Upper lobe of right lung (tissue), 1 donor: ENCODE measurements at regions not wholly inside any gene's neighbourhood (a gene's known extent, or its start where the extent isn't known, plus 50 kb on each side); places are given as distances from the start of the nearest gene placed in this dataset.

Experiments used
- ATAC-seq: fragments of 200-7000 bp; cut with Tn5 transposase; one replicate; pipeline ENCODE4 v1.9.1; 2020; ENCODE audit warnings: mild to moderate bottlenecking, moderate library complexity
- DNase-seq: peaks from one replicate; pipeline ENCODE4 v3.0.0-alpha.2; 2020
- H3K27ac ChIP-seq: fragments of 200-600 bp; one replicate; pipeline ENCODE4 v1.8.0; 2022
- H3K27me3 ChIP-seq: fragments of 200-600 bp; one replicate; pipeline ENCODE4 v1.8.0; 2022; ENCODE audit warnings: mild to moderate bottlenecking
- H3K36me3 ChIP-seq: fragments of 200-600 bp; one replicate; pipeline ENCODE4 v1.8.0; 2022
- H3K4me1 ChIP-seq: fragments of 200-600 bp; one replicate; pipeline ENCODE4 v1.8.0; 2022
- H3K4me3 ChIP-seq: fragments of 200-600 bp; one replicate; pipeline ENCODE4 v1.8.0; 2022; ENCODE audit warnings: mild to moderate bottlenecking
- H3K9me3 ChIP-seq: fragments of 200-600 bp; one replicate; pipeline ENCODE4 v1.8.0; 2022
- CTCF ChIP-seq: fragments of 200-600 bp; IDR thresholded peaks from one replicate; pipeline ENCODE4 v1.8.0; 2022; ENCODE audit warnings: antibody characterized with exemption
- intact Hi-C: fragments of 100-400 bp; cut with DNase I; formaldehyde crosslinking; loops from one replicate; pipeline ENCODE4 v1.11.0; 2022
- donor health status: DM: no; HTN: yes; CAD: no; lungs with severe emphysema.

GRCh38 chr7:34389332-34390078 is 268.5 kb upstream of the NPSR1 start:
- Histone ChIP-seq H3K9me3 (no peaks in the 10 kb centered on the region), H3K27me3 (no peaks in the 10 kb centered on the region), H3K36me3 (no peaks in the 10 kb centered on the region), H3K27ac (no peak overlapping the region), H3K4me3 (no peak overlapping the region), H3K4me1 (no peaks in the 10 kb centered on the region)
- DNase-seq (no peak), ATAC-seq (no peak)
- intact Hi-C loops: no loop called here
- TF ChIP-seq CTCF: no peak

GRCh38 chr7:34390103-34390502 is 267.9 kb upstream of the NPSR1 start:
- intact Hi-C loops: no loop called here
- Histone ChIP-seq H3K27me3 (no peaks in the 10 kb centered on the region), H3K9me3 (no peaks in the 10 kb centered on the region), H3K4me1 (no peaks in the 10 kb centered on the region), H3K27ac (no peak overlapping the region), H3K4me3 (no peak overlapping the region), H3K36me3 (no peaks in the 10 kb centered on the region)
- DNase-seq: no peak
- no peak for ATAC-seq
- no peak for TF ChIP-seq CTCF

DNA sequence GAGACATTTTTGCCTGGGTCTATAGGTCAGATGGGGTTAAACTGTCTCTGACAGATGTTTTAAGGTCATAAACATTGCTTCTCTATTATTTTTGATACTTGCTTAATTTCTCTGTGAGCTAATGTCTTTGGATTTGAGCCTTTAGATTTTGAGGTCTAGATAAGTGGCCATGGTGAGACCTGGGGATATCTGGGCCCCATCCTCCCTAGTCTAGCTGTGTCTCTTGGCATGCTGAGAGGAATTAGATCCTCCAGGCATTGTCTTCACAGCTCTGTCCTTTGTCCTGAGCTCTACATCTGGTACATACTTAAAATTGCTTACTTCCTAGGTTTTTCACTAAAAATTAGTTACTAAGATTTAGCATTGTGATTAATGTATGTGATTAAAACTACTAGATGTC is 265.0 kb upstream of the NPSR1 start:
- H3K4me1 ChIP-seq: no peaks in the 10 kb centered on the region
- no peak overlapping the region for H3K27ac ChIP-seq
- intact Hi-C loops: no loop called here
- no peak for TF ChIP-seq CTCF
- H3K27me3 ChIP-seq: no peaks in the 10 kb centered on the region
- ATAC-seq: no peak
- H3K9me3 ChIP-seq: no peaks in the 10 kb centered on the region
- no peak overlapping the region for H3K4me3 ChIP-seq
- no peak for DNase-seq
- no peaks in the 10 kb centered on the region for H3K36me3 ChIP-seq

DNA sequence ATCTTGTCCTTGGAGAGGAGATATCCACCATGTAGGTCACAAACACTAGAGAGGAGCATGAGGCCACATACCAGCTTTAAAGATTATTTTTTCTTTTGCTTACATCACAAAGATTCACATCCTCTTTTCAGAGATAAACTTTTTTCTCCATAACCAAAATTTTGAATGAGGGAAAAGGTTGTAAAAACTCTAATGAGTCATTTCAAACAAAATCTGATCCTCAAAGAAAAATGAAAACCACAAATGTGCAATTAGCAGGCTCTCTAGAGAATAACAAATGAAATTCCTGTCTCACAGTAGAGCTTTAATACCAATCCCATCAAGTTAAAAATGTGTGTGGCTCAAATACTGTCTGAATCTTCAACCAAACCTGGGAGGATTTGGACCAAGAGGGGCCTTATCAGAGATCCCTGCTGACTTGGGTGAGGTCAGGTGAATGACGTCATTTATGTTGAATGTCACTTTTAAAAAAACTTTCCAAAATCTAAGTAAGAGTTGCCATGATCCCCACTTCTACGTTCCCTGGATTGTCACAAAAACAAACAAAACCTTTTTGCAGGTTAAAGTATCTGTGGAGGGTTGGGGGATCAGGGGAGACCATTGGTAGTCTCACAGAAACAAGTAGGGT is 261.5 kb upstream of the NPSR1 start:
- no peak for TF ChIP-seq CTCF
- DNase-seq (no peak), ATAC-seq (no peak)
- H3K4me1 ChIP-seq: no peaks in the 10 kb centered on the region
- no peak overlapping the region for H3K4me3 ChIP-seq
- H3K9me3 ChIP-seq: no peaks in the 10 kb centered on the region
- no peaks in the 10 kb centered on the region for H3K27me3 ChIP-seq
- H3K36me3 ChIP-seq: no peaks in the 10 kb centered on the region
- H3K27ac ChIP-seq: no peak overlapping the region
- intact Hi-C loops: no loop called here

GRCh38 chr7:34401776-34402175 is 256.2 kb upstream of the NPSR1 start:
- H3K27me3 ChIP-seq: no peaks in the 10 kb centered on the region
- ATAC-seq (no peak), DNase-seq (no peak)
- intact Hi-C loops: no loop called here
- H3K4me1 ChIP-seq: no peaks in the 10 kb centered on the region
- no peaks in the 10 kb centered on the region for H3K36me3 ChIP-seq
- TF ChIP-seq CTCF: no peak
- H3K4me3 ChIP-seq: no peak overlapping the region
- no peak overlapping the region for H3K27ac ChIP-seq
- H3K9me3 ChIP-seq: no peaks in the 10 kb centered on the region
